Heart left ventricle (tissue), 16 donors: ENCODE measurements at regions not wholly inside any gene's neighbourhood (a gene's known extent, or its start where the extent isn't known, plus 50 kb on each side); places are given as distances from the start of the nearest gene placed in this dataset.
"Not testable (repeated sequence)": the region's sequence is repeated elsewhere in the genome, so short reads cannot be mapped to it uniquely, and the experiment has no call there.

Source experiments
- ATAC-seq, 4 donors: fragments of 200-7000 bp; cut with Tn5 transposase; one replicate each; pipeline ENCODE4 v1.9.1; 2020 to 2022; ENCODE audit warnings: moderate library complexity in 4 of 4, mild to moderate bottlenecking in 3 of 4, moderate number of reproducible peaks in 1 of 4
- DNase-seq, 5 donors: peaks; one replicate each; pipeline ENCODE4 v3.0.0-alpha.2; 2020
- H3K27ac ChIP-seq, 12 donors: fragments of 200-600 bp; sonication (generic) in 4 of 12; one replicate each; pipeline versions ENCODE4 v1.5.0 to v1.8.0; 2016 to 2022; ENCODE audit warnings: mild to moderate bottlenecking in 2 of 12
- H3K27me3 ChIP-seq, 9 donors: fragments of 200-600 bp; sonication (generic) in 2 of 9; one replicate each; pipeline versions ENCODE4 v1.5.1 to v1.8.0; 2016 to 2022; ENCODE audit warnings: mild to moderate bottlenecking in 3 of 9
- H3K36me3 ChIP-seq, 9 donors: fragments of 200-600 bp; sonication (generic) in 2 of 9; one replicate each; pipeline versions ENCODE4 v1.5.0 to v1.8.0; 2018 to 2022; ENCODE audit warnings: mild to moderate bottlenecking in 2 of 9
- H3K4me1 ChIP-seq, 12 donors: fragments of 200-600 bp; sonication (generic) in 4 of 12; one replicate each; pipeline versions ENCODE4 v1.5.0 to v1.8.0; 2016 to 2022; ENCODE audit warnings: mild to moderate bottlenecking in 3 of 12
- H3K4me3 ChIP-seq, 12 donors: fragments of 200-600 bp; sonication (generic) in 4 of 12; one replicate each; pipeline versions ENCODE4 v1.5.0 to v1.8.0; 2017 to 2022; ENCODE audit warnings: mild to moderate bottlenecking in 9 of 12, moderate library complexity in 4 of 12
- H3K9me3 ChIP-seq, 12 donors: fragments of 200-600 bp; sonication (generic) in 4 of 12; one replicate each; pipeline versions ENCODE4 v1.5.0 to v1.8.0; 2016 to 2022; ENCODE audit warnings: mild to moderate bottlenecking in 1 of 12
- POLR2A ChIP-seq, 2 donors: fragments of 450-650 bp; IDR thresholded peaks; one replicate each; pipeline ENCODE4 v1.6.1; 2017; ENCODE audit warnings: antibody characterized with exemption in 2 of 2, mild to moderate bottlenecking in 2 of 2, moderate library complexity in 2 of 2
- WGBS, 4 donors: extraction: QIAGEN DNeasy Blood & Tissue Kit in 2 of 4; methylation state at CpG; one replicate each; pipeline versions ENCODE4 v1.1.5 to v1.1.7; 2013 to 2018; 5-methylcytosine and 5-hydroxymethylcytosine counted together
- intact Hi-C, 10 donors: fragments of 100-400 bp; cut with DNase I; formaldehyde crosslinking; loops; one replicate each; pipeline versions ENCODE4 v1.11.1 to v1.14.2; 2022
- TF ChIP-seq, protein P1 (sequence below), 12 donors: fragments of 200-600 bp; sonication (generic) in 4 of 12; IDR thresholded peaks; one replicate each; pipeline versions ENCODE4 v1.5.0 to v1.8.0; 2018 to 2022; ENCODE audit warnings: antibody characterized with exemption in 12 of 12, mild to moderate bottlenecking in 5 of 12
- donor health status: ischemic (EF 13 %, LVEDD 7.1; RV severe dilation, severe dysfunction).
- donor health status: healthy with polysubstance abuse.
- donor health status: DM: no; HTN: yes; CAD: no.
- donor health status: DM: no; HTN: no; CAD: no.
- donor health status: ischemic (EF 25% LVEDD 6.9; RV normal size, moderate dysfunction).
- donor health status: ischemic (EF 25% LVEDD 5.7; RV mildly dilated, moderate dysfunction).
- donor health status: healthy.
- donor health status: DM: yes; HTN: yes; CAD: no.
- donor health status: ischemic (EF 35%, LVEDD 5.7; RV mildly dilated, moderate dysfunction).
- donor health status: nonischemic (EF 11% LVEDD 7.7; RV severe dilation, severe dysfunction).
- donor health status: DM: yes; HTN: yes; CAD: no.
- donor health status: PGD.
- donor health status: ischemic (EF 29% LVEDD 5.4; RV normal size, mild dysfunction).
- donor health status: nonischemic (EF 23%, LVEDD 6.1; RV moderate dilation, normal function).

GRCh38 chr12:13523536-13524307 lies 327.2 kb downstream of the EMP1 start:
- DNase-seq (no peak), ATAC-seq (no peak)
- no peaks in the 10 kb centered on the region for H3K36me3 ChIP-seq
- no peak overlapping the region for H3K4me3 ChIP-seq
- TF ChIP-seq, protein P1, sequence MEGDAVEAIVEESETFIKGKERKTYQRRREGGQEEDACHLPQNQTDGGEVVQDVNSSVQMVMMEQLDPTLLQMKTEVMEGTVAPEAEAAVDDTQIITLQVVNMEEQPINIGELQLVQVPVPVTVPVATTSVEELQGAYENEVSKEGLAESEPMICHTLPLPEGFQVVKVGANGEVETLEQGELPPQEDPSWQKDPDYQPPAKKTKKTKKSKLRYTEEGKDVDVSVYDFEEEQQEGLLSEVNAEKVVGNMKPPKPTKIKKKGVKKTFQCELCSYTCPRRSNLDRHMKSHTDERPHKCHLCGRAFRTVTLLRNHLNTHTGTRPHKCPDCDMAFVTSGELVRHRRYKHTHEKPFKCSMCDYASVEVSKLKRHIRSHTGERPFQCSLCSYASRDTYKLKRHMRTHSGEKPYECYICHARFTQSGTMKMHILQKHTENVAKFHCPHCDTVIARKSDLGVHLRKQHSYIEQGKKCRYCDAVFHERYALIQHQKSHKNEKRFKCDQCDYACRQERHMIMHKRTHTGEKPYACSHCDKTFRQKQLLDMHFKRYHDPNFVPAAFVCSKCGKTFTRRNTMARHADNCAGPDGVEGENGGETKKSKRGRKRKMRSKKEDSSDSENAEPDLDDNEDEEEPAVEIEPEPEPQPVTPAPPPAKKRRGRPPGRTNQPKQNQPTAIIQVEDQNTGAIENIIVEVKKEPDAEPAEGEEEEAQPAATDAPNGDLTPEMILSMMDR (IDR thresholded peaks at IDR 0.05): no peak
- no peak for TF ChIP-seq POLR2A (IDR thresholded peaks at IDR 0.05)
- intact Hi-C loops: no loop called here
- WGBS, 4 donors: 81 to 84% (median 83%) methylated on average over 4 of the region's 4 CpGs
- peaks cover 0 to 31% (median 0%) of the 10 kb centered on the region in 9 donors for H3K27me3 ChIP-seq
- H3K27ac ChIP-seq: no peak overlapping the region
- H3K4me1 ChIP-seq: no peaks in the 10 kb centered on the region
- peaks cover 0 to 13% (median 0%) of the 10 kb centered on the region in 12 donors for H3K9me3 ChIP-seq

GRCh38 chr12:13518034-13518433 lies 321.5 kb downstream of the EMP1 start:
- Histone ChIP-seq H3K27me3 (peaks cover 0 to 18% (median 0%) of the 10 kb centered on the region in 9 donors), H3K9me3 (peaks cover 0 to 37% (median 6%) of the 10 kb centered on the region in 12 donors)
- ATAC-seq, H3K27ac ChIP-seq, H3K36me3 ChIP-seq, intact Hi-C loops, H3K4me3 ChIP-seq, DNase-seq, H3K4me1 ChIP-seq: not testable (repeated sequence)
- WGBS, 4 donors: 85 to 88% (median 87%) methylated on average over 4 of the region's 4 CpGs

- DNase-seq: no peak
- no peak for ATAC-seq
- Histone ChIP-seq H3K27ac (no peak overlapping the region), H3K4me1 (peaks cover 0 to 4% (median 0%) of the 10 kb centered on the region in 12 donors), H3K27me3 (peaks cover 0 to 4% (median 0%) of the 10 kb centered on the region in 9 donors), H3K4me3 (no peak overlapping the region), H3K9me3 (peaks cover 0 to 27% (median 4%) of the 10 kb centered on the region in 12 donors), H3K36me3 (no peaks in the 10 kb centered on the region)
- no peak for TF ChIP-seq POLR2A (IDR thresholded peaks at IDR 0.05)
- TF ChIP-seq, protein P1 (IDR thresholded peaks at IDR 0.05): no peak
- intact Hi-C loops: no loop called here
Observed at GRCh38 chr12:13509740-13510139, 313.2 kb downstream of the EMP1 start.

DNA sequence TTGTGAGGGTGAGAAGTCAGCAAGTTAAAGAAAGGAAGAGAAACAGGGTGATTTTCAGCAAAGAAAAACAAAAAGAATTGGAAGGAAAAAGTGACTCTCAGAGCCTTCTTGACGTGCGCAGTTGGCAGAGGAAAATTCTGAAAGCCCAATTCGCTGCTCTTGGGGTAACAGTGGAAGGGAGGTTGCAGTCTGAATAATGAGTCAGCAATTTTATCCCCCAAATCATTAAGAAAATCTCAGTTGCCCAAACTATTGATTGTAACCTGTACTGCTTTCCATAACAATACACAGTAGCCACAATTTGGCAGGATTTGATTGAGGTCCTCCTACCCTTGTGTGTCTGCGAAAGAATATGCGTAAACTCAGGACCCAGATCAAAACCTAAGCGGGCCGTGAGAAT lies 309.1 kb downstream of the EMP1 start:
- intact Hi-C loops: no loop called here
- H3K36me3 ChIP-seq: no peaks in the 10 kb centered on the region
- H3K9me3 ChIP-seq: no peaks in the 10 kb centered on the region
- ATAC-seq (no peak), DNase-seq (no peak)
- TF ChIP-seq POLR2A (IDR thresholded peaks at IDR 0.05): no peak
- TF ChIP-seq, protein P1 (IDR thresholded peaks at IDR 0.05): no peak
- peaks cover 0 to 16% (median 0%) of the 10 kb centered on the region in 12 donors for H3K4me1 ChIP-seq
- H3K27ac ChIP-seq: no peak overlapping the region
- H3K27me3 ChIP-seq: peaks cover 0 to 1% (median 0%) of the 10 kb centered on the region in 9 donors
- no peak overlapping the region for H3K4me3 ChIP-seq
- 87 to 95% (median 95%) methylated on average over 7 of the region's 7 CpGs for WGBS, 4 donors

DNA sequence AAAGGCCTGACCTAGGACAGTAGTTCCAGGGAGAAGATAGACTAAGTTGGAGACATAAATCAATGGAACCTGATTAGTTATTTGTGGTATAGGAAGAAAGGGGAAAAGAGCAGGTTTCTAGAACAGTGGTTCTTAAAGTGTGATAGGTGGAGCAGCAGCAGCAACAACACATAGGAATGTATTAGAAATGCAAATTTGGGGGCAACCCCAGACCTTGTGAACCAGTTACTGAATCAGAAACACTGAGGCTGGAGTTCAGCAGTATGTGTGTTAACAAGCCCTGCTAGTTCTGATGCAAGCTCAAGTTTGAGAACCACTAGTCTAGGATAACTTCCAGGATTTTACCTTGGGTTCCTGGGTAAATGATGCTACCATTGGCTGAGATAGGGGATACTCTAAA lies 308.7 kb downstream of the EMP1 start:
- Histone ChIP-seq H3K4me3 (no peak overlapping the region), H3K4me1 (peaks cover 0 to 16% (median 0%) of the 10 kb centered on the region in 12 donors), H3K9me3 (no peaks in the 10 kb centered on the region), H3K27me3 (no peaks in the 10 kb centered on the region), H3K36me3 (no peaks in the 10 kb centered on the region), H3K27ac (no peak overlapping the region)
- DNase-seq: no peak
- intact Hi-C loops: no loop called here
- no peak for TF ChIP-seq POLR2A (IDR thresholded peaks at IDR 0.05)
- TF ChIP-seq, protein P1 (IDR thresholded peaks at IDR 0.05): no peak
- no peak for ATAC-seq
